ENCODE measurements at regions not wholly inside any gene's neighbourhood (a gene's known extent, or its start where the extent isn't known, plus 50 kb on each side); places are given as distances from the start of the nearest gene placed in this dataset.

- TF ChIP-seq CTCF (IDR thresholded peaks at IDR 0.05) (no peak), SIN3A (IDR thresholded peaks at IDR 0.05; ENCODE audit: borderline replicate concordance, insufficient read depth, low read depth, low read length) (no peak), POLR2AphosphoS5 (IDR thresholded peaks at IDR 0.05; ENCODE audit: low read depth, low read length) (no peak), REST (IDR thresholded peaks at IDR 0.05; ENCODE audit: insufficient read depth in 1 of 2, low read depth in 2 of 2, low read length in 1 of 2) (no peak)
Observed at GRCh38 chr5:114191441-114191840, 170.4 kb upstream of the KCNN2 start.

Measured in Panc1 (cell line).